Erythroblast (primary cell): ENCODE measurements at regions not wholly inside any gene's neighbourhood (a gene's known extent, or its start where the extent isn't known, plus 50 kb on each side); places are given as distances from the start of the nearest gene placed in this dataset.

ENCODE experiments used
- GATA1 ChIP-seq: IDR thresholded peaks from 2 replicates; pipeline ENCODE4 v1.6.1; 2011; ENCODE audit warnings: low read depth, mild to moderate bottlenecking, control low read depth, low read length, moderate library complexity
- POLR2A ChIP-seq: IDR thresholded peaks from 2 replicates; pipeline ENCODE4 v1.6.1; 2011; ENCODE audit warnings: mild to moderate bottlenecking, low read length

DNA sequence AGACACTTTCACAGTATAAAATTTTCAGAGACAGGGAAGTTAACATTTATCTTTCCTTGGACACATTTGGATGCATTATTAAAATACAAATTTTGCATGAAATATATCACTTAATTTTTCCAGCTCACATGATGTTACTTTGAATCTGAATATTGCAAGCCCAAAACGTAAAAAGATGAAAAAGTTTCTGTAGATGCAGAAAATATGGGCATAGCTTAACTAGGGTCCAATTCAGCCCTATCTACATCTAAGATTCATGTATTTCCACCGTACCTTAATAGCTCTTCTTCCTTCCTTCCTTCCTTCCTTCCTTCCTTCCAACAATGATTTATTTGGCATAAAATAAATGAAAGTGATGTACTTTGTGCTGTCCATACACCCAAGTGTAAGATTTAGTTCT, 1084.6 kb upstream of the TMEFF2 start:
- no peak for TF ChIP-seq POLR2A
- no peak for TF ChIP-seq GATA1
